ENCODE measurements at regions not wholly inside any gene's neighbourhood (a gene's known extent, or its start where the extent isn't known, plus 50 kb on each side); places are given as distances from the start of the nearest gene placed in this dataset.
A peak's percentile ranks its signal among the peaks of the same experiment; 100 is the strongest.

DNA sequence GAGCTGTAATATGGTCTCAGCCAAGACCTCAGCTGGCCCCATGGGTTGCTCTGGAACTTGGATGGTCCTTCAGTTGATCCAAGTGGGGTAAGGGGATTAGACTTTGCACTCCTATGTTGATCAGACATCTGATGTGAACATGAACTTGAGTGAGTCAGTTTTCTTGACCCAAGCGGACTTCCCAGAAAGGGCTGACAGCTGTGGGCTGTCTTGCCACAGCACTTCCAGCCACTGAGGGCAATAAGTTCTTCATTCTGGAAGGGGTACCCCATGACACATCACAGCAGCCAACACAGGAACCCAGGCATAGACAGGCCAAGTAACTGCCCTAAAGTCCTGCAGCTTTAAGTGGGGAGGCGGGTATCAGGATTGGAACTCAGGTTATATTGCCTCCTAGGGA lies 93.9 kb upstream of the USP24 start:
- 100% methylated on average over 1 of the region's 2 CpGs for WGBS (ENCODE audit: insufficient coverage)
- H2AFZ ChIP-seq (ENCODE audit: insufficient read depth, low read depth, low read length, poor library complexity, severe bottlenecking), result no peak overlapping the region
- TF ChIP-seq, protein P1, sequence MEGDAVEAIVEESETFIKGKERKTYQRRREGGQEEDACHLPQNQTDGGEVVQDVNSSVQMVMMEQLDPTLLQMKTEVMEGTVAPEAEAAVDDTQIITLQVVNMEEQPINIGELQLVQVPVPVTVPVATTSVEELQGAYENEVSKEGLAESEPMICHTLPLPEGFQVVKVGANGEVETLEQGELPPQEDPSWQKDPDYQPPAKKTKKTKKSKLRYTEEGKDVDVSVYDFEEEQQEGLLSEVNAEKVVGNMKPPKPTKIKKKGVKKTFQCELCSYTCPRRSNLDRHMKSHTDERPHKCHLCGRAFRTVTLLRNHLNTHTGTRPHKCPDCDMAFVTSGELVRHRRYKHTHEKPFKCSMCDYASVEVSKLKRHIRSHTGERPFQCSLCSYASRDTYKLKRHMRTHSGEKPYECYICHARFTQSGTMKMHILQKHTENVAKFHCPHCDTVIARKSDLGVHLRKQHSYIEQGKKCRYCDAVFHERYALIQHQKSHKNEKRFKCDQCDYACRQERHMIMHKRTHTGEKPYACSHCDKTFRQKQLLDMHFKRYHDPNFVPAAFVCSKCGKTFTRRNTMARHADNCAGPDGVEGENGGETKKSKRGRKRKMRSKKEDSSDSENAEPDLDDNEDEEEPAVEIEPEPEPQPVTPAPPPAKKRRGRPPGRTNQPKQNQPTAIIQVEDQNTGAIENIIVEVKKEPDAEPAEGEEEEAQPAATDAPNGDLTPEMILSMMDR (IDR thresholded peaks at IDR 0.05), result no peak
- no peak overlapping the region for H3K27ac ChIP-seq (ENCODE audit: low read depth in 1 of 2, low read length in 2 of 2)
- peaks cover 0 to 3% of the 10 kb centered on the region in 2 donors for H3K27me3 ChIP-seq (ENCODE audit: control insufficient read depth in 2 of 2, insufficient read depth in 2 of 2, low read length in 2 of 2)
- H3K4me3 ChIP-seq (replicated peaks in 1 of 3; ENCODE audit: low read depth in 2 of 3, low read length in 3 of 3), result no peak overlapping the region
- H3K4me2 ChIP-seq (replicated peaks; ENCODE audit: extremely low read depth, low read length, poor library complexity, severe bottlenecking), result no peak overlapping the region
- H3K9ac ChIP-seq (ENCODE audit: insufficient read depth, low read length, poor library complexity, severe bottlenecking), result no peak overlapping the region
- no peaks in the 10 kb centered on the region for H3K36me3 ChIP-seq (replicated peaks in 1 of 2; ENCODE audit: control insufficient read depth in 1 of 2, insufficient read depth in 2 of 2, low read length in 2 of 2)
- no peaks in the 10 kb centered on the region for H4K20me1 ChIP-seq (ENCODE audit: insufficient read depth, low read length)
- H3K79me2 ChIP-seq (ENCODE audit: insufficient read depth, low read length), result no peaks in the 10 kb centered on the region
- no peak overlapping the region for H3K27ac Mint-ChIP-seq
- no peaks in the 10 kb centered on the region for H3K36me3 Mint-ChIP-seq
- no peaks in the 10 kb centered on the region for H3K4me1 ChIP-seq (ENCODE audit: control insufficient read depth in 1 of 2, insufficient read depth in 2 of 2, low read length in 2 of 2)
- intact Hi-C loops (cut with micrococcal nuclease), result no loop called here
- H3K4me3 Mint-ChIP-seq, result no peak overlapping the region
- H3K9me3 Mint-ChIP-seq, result no peaks in the 10 kb centered on the region
- no peak for DNase-seq
- no peaks in the 10 kb centered on the region for H3K9me3 ChIP-seq (replicated peaks in 1 of 2; ENCODE audit: control insufficient read depth in 1 of 2, insufficient read depth in 1 of 2, low read length in 2 of 2)
- no peaks in the 10 kb centered on the region for H3K4me1 Mint-ChIP-seq
- H3K27me3 Mint-ChIP-seq (ENCODE audit: low read depth in 3 of 3), result peaks cover 6 to 12% (median 11%) of the 10 kb centered on the region in 3 donors

GRCh38 chr1:55305735-55306134 lies 90.6 kb upstream of the USP24 start:
- Histone ChIP-seq H3K79me2 (ENCODE audit: insufficient read depth, low read length) (no peaks in the 10 kb centered on the region), H3K4me2 (replicated peaks; ENCODE audit: extremely low read depth, low read length, poor library complexity, severe bottlenecking) (no peak overlapping the region), H2AFZ (ENCODE audit: insufficient read depth, low read depth, low read length, poor library complexity, severe bottlenecking) (no peak overlapping the region), H3K9me3 (replicated peaks in 1 of 2; ENCODE audit: control insufficient read depth in 1 of 2, insufficient read depth in 1 of 2, low read length in 2 of 2) (no peaks in the 10 kb centered on the region), H3K9ac (ENCODE audit: insufficient read depth, low read length, poor library complexity, severe bottlenecking) (no peak overlapping the region), H3K36me3 (replicated peaks in 1 of 2; ENCODE audit: control insufficient read depth in 1 of 2, insufficient read depth in 2 of 2, low read length in 2 of 2) (no peaks in the 10 kb centered on the region), H3K4me1 (ENCODE audit: control insufficient read depth in 1 of 2, insufficient read depth in 2 of 2, low read length in 2 of 2) (no peaks in the 10 kb centered on the region), H3K27me3 (ENCODE audit: control insufficient read depth in 2 of 2, insufficient read depth in 2 of 2, low read length in 2 of 2) (peaks cover 2 to 3% of the 10 kb centered on the region in 2 donors), H3K27ac (ENCODE audit: low read depth in 1 of 2, low read length in 2 of 2) (no peak overlapping the region), H4K20me1 (ENCODE audit: insufficient read depth, low read length) (no peaks in the 10 kb centered on the region), H3K4me3 (replicated peaks in 1 of 3; ENCODE audit: low read depth in 2 of 3, low read length in 3 of 3) (no peak overlapping the region)
- TF ChIP-seq, protein P1 (IDR thresholded peaks at IDR 0.05), result no peak
- Mint-ChIP-seq H3K4me3 (no peak overlapping the region), H3K27me3 (ENCODE audit: low read depth in 3 of 3) (peaks cover 6 to 8% (median 7%) of the 10 kb centered on the region in 3 donors), H3K36me3 (no peaks in the 10 kb centered on the region), H3K9me3 (no peaks in the 10 kb centered on the region), H3K27ac (peak overlapping the region in 1 of 7 donors; percentile 14), H3K4me1 (no peaks in the 10 kb centered on the region)
- intact Hi-C loops (cut with micrococcal nuclease), result no loop called here
- 54% methylated on average over 2 of the region's 2 CpGs for WGBS (ENCODE audit: insufficient coverage)
- no peak for DNase-seq

Measured in CD14-positive monocyte (primary cell).